ENCODE measurements at regions not wholly inside any gene's neighbourhood (a gene's known extent, or its start where the extent isn't known, plus 50 kb on each side); places are given as distances from the start of the nearest gene placed in this dataset.

DNA sequence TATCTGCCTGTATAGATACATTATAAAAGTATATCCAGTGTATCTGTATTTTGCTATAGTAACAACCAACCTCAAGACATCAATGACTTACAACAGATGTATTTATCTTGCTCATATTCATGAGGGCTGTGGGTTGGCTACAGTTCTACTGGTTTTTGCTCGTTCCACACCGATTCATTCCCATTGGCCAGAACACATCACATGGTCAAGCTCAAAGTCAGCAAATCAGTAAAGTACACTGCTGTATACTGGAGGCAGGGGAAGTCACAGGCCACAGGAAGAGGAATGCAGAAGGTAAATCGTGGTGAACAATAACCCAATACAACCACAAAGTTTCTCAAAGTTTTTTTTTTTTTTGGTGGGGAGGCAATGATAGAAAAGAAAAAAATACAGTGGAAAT is 180.0 kb upstream of the CDKN3 start:
- WGBS (ENCODE audit: low lambda C conversion rate): 43% methylated on average over 3 of the region's 3 CpGs
- Histone ChIP-seq H3K79me2 (ENCODE audit: insufficient read depth) (no peaks in the 10 kb centered on the region), H2AFZ (ENCODE audit: low read depth) (no peak overlapping the region), H3K36me3 (replicated peaks in 1 of 2; ENCODE audit: control insufficient read depth in 1 of 2, insufficient read depth in 2 of 2, low read length in 1 of 2) (no peaks in the 10 kb centered on the region), H3K27me3 (ENCODE audit: insufficient read depth) (no peaks in the 10 kb centered on the region; the same call in 1 of the 2 replicates), H3K4me1 (ENCODE audit: control insufficient read depth in 1 of 2, insufficient read depth in 2 of 2, low read depth in 1 of 2, low read length in 1 of 2) (peaks cover 0 to 11% of the 10 kb centered on the region in 2 experiments; a peak in 2 of 4 replicates), H4K20me1 (ENCODE audit: insufficient read depth) (no peaks in the 10 kb centered on the region), H3K9ac (no peak overlapping the region), H3K9me3 (no peaks in the 10 kb centered on the region), H3K4me3 (ENCODE audit: low read depth in 2 of 2, low read length in 1 of 2) (no peak overlapping the region), H3F3A (replicated peaks; ENCODE audit: insufficient read depth) (no peaks in the 10 kb centered on the region), H3K27ac (ENCODE audit: low read depth in 2 of 2, low read length in 1 of 2) (no peak overlapping the region), H3K4me2 (no peak overlapping the region), H3K9me2 (no peaks in the 10 kb centered on the region)
- CTCF ChIA-PET: no interaction called here
- no peak for DNase-seq
- POLR2A ChIA-PET: no interaction called here
- no peak for TF ChIP-seq MEF2A (IDR thresholded peaks at IDR 0.05; ENCODE audit: borderline replicate concordance, low read depth)
- TF ChIP-seq MXI1 (IDR thresholded peaks at IDR 0.05; ENCODE audit: low read depth, low read length): no peak
- TF ChIP-seq RCOR1 (IDR thresholded peaks at IDR 0.05; ENCODE audit: low read length): no peak
- TF ChIP-seq, protein P1, sequence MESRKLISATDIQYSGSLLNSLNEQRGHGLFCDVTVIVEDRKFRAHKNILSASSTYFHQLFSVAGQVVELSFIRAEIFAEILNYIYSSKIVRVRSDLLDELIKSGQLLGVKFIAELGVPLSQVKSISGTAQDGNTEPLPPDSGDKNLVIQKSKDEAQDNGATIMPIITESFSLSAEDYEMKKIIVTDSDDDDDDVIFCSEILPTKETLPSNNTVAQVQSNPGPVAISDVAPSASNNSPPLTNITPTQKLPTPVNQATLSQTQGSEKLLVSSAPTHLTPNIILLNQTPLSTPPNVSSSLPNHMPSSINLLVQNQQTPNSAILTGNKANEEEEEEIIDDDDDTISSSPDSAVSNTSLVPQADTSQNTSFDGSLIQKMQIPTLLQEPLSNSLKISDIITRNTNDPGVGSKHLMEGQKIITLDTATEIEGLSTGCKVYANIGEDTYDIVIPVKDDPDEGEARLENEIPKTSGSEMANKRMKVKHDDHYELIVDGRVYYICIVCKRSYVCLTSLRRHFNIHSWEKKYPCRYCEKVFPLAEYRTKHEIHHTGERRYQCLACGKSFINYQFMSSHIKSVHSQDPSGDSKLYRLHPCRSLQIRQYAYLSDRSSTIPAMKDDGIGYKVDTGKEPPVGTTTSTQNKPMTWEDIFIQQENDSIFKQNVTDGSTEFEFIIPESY (IDR thresholded peaks at IDR 0.05; ENCODE audit: borderline replicate concordance, low read depth): no peak
- TF ChIP-seq, protein P2, sequence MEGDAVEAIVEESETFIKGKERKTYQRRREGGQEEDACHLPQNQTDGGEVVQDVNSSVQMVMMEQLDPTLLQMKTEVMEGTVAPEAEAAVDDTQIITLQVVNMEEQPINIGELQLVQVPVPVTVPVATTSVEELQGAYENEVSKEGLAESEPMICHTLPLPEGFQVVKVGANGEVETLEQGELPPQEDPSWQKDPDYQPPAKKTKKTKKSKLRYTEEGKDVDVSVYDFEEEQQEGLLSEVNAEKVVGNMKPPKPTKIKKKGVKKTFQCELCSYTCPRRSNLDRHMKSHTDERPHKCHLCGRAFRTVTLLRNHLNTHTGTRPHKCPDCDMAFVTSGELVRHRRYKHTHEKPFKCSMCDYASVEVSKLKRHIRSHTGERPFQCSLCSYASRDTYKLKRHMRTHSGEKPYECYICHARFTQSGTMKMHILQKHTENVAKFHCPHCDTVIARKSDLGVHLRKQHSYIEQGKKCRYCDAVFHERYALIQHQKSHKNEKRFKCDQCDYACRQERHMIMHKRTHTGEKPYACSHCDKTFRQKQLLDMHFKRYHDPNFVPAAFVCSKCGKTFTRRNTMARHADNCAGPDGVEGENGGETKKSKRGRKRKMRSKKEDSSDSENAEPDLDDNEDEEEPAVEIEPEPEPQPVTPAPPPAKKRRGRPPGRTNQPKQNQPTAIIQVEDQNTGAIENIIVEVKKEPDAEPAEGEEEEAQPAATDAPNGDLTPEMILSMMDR (IDR thresholded peaks at IDR 0.05): no peak
- no peak for TF ChIP-seq EZH2phosphoT487 (IDR thresholded peaks at IDR 0.05; ENCODE audit: borderline replicate concordance, low read depth)
- no peak for TF ChIP-seq FOSL2 (IDR thresholded peaks at IDR 0.05; ENCODE audit: borderline replicate concordance, low read depth)
- no peak for TF ChIP-seq YY1 (IDR thresholded peaks at IDR 0.05; ENCODE audit: low read depth)
- no peak for TF ChIP-seq RAD21 (IDR thresholded peaks at IDR 0.05; ENCODE audit: low read length)
- no peak for TF ChIP-seq FOXJ3 (CRISPR knock-in tag; IDR thresholded peaks at IDR 0.05)
- TF ChIP-seq TAF1 (IDR thresholded peaks at IDR 0.05; ENCODE audit: borderline replicate concordance, low read depth, low read length): no peak

DNA sequence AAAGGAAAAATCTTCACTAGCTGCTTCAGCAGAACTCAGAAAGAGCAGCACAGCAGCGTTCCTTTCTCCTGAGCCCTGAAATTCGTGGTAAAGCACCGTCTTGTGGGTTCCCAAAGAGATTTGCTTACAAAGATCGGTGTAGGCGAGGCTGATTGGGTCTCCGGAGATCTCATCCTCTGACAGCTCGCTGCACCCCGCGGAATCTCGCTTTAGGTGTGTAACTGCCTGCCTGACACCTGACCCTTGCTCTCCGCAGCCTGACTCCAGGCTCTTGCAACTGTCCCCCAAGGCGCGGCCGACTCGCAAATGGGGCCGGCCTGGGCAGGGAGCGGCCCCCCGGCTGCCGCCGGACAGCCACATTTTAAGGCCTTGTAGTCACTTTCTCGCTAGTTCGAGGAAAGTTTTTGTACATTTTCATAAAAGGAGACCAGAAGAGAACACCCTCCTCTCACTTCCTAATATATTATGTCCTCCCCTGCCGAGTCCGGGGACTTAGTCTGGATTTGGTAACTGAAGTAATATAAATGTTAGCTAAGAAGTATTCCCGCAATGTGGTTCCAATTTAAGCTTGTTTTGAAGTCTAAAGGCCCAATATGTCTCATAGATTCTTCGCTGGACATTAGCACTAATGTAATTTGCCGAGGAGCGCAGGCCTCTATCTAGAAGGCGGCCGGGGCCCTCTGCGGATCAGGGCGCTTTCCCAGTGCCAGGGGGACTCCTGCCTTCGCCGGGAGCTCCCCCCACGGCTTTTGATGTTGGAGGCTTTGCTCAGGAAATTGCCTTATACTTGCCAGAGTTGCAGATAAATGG is 177.3 kb upstream of the CDKN3 start:
- Histone ChIP-seq H3K4me2 (no peak overlapping the region), H2AFZ (ENCODE audit: low read depth) (no peak overlapping the region), H3K27me3 (ENCODE audit: insufficient read depth) (peaks cover 4% of the 10 kb centered on the region; the same call in 1 of the 2 replicates), H3K4me1 (ENCODE audit: control insufficient read depth in 1 of 2, insufficient read depth in 2 of 2, low read depth in 1 of 2, low read length in 1 of 2) (peaks cover 0 to 19% of the 10 kb centered on the region in 2 experiments; a peak in 2 of 4 replicates), H3F3A (replicated peaks; ENCODE audit: insufficient read depth) (no peaks in the 10 kb centered on the region), H3K79me2 (ENCODE audit: insufficient read depth) (no peaks in the 10 kb centered on the region), H3K36me3 (replicated peaks in 1 of 2; ENCODE audit: control insufficient read depth in 1 of 2, insufficient read depth in 2 of 2, low read length in 1 of 2) (no peaks in the 10 kb centered on the region), H3K9me2 (no peaks in the 10 kb centered on the region), H3K9me3 (no peaks in the 10 kb centered on the region), H3K27ac (ENCODE audit: low read depth in 2 of 2, low read length in 1 of 2) (no peak overlapping the region), H3K9ac (no peak overlapping the region), H4K20me1 (ENCODE audit: insufficient read depth) (no peaks in the 10 kb centered on the region), H3K4me3 (ENCODE audit: low read depth in 2 of 2, low read length in 1 of 2) (no peak overlapping the region)
- WGBS (ENCODE audit: low lambda C conversion rate): 85% methylated on average over 35 of the region's 35 CpGs
- peak; percentile 48 for DNase-seq
- ChIA-PET POLR2A (no interaction called here), CTCF (interaction anchor here (1.0 to 1.4 kb wide), 4 partner anchors 15 to 680 kb away, joined by 3 to 5 read pairs (median 4); no protein-coding TSS in a partner anchor)
- TF ChIP-seq MEF2A (IDR thresholded peaks at IDR 0.05; ENCODE audit: borderline replicate concordance, low read depth): no peak
- TF ChIP-seq, protein P1 (IDR thresholded peaks at IDR 0.05; ENCODE audit: borderline replicate concordance, low read depth): no peak
- no peak for TF ChIP-seq MXI1 (IDR thresholded peaks at IDR 0.05; ENCODE audit: low read depth, low read length)
- TF ChIP-seq EZH2phosphoT487 (IDR thresholded peaks at IDR 0.05; ENCODE audit: borderline replicate concordance, low read depth): no peak
- TF ChIP-seq FOXJ3 (CRISPR knock-in tag; IDR thresholded peaks at IDR 0.05): no peak
- TF ChIP-seq POLR2AphosphoS5 (IDR thresholded peaks at IDR 0.05; ENCODE audit: low read depth, low read length): no peak
- TF ChIP-seq ELF1 (IDR thresholded peaks at IDR 0.05): no peak
- no peak for TF ChIP-seq TAF1 (IDR thresholded peaks at IDR 0.05; ENCODE audit: borderline replicate concordance, low read depth, low read length)
- TF ChIP-seq, protein P3, sequence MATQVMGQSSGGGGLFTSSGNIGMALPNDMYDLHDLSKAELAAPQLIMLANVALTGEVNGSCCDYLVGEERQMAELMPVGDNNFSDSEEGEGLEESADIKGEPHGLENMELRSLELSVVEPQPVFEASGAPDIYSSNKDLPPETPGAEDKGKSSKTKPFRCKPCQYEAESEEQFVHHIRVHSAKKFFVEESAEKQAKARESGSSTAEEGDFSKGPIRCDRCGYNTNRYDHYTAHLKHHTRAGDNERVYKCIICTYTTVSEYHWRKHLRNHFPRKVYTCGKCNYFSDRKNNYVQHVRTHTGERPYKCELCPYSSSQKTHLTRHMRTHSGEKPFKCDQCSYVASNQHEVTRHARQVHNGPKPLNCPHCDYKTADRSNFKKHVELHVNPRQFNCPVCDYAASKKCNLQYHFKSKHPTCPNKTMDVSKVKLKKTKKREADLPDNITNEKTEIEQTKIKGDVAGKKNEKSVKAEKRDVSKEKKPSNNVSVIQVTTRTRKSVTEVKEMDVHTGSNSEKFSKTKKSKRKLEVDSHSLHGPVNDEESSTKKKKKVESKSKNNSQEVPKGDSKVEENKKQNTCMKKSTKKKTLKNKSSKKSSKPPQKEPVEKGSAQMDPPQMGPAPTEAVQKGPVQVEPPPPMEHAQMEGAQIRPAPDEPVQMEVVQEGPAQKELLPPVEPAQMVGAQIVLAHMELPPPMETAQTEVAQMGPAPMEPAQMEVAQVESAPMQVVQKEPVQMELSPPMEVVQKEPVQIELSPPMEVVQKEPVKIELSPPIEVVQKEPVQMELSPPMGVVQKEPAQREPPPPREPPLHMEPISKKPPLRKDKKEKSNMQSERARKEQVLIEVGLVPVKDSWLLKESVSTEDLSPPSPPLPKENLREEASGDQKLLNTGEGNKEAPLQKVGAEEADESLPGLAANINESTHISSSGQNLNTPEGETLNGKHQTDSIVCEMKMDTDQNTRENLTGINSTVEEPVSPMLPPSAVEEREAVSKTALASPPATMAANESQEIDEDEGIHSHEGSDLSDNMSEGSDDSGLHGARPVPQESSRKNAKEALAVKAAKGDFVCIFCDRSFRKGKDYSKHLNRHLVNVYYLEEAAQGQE (IDR thresholded peaks at IDR 0.05; ENCODE audit: low read depth, low read length): no peak
- TF ChIP-seq GABPA (IDR thresholded peaks at IDR 0.05; ENCODE audit: low read depth): no peak

Data from SK-N-SH (cell line).